Mucosa of descending colon (tissue), 3 donors: ENCODE measurements at regions not wholly inside any gene's neighbourhood (a gene's known extent, or its start where the extent isn't known, plus 50 kb on each side); places are given as distances from the start of the nearest gene placed in this dataset.

ENCODE experiments used
- ATAC-seq: fragments of 200-7000 bp; cut with Tn5 transposase; one replicate; pipeline ENCODE4 v1.9.1; 2020; ENCODE audit warnings: mild to moderate bottlenecking, moderate library complexity
- DNase-seq, 3 donors: peaks; one replicate each; pipeline ENCODE4 v3.0.0-alpha.2; 2020
- H3K36me3 ChIP-seq: fragments of 200-600 bp; one replicate; pipeline ENCODE4 v1.8.0; 2021; ENCODE audit warnings: low read depth, mild to moderate bottlenecking
- H3K4me1 ChIP-seq: fragments of 200-600 bp; one replicate; pipeline ENCODE4 v1.8.0; 2021; ENCODE audit warnings: low read depth, mild to moderate bottlenecking
- H3K4me3 ChIP-seq: fragments of 200-600 bp; one replicate; pipeline ENCODE4 v1.8.0; 2021; ENCODE audit warnings: mild to moderate bottlenecking
- H3K9me3 ChIP-seq: fragments of 200-600 bp; one replicate; pipeline ENCODE4 v1.8.0; 2021; ENCODE audit warnings: mild to moderate bottlenecking
- CTCF ChIP-seq: fragments of 200-600 bp; IDR thresholded peaks from one replicate; pipeline ENCODE4 v1.8.0; 2022; ENCODE audit warnings: antibody characterized with exemption, mild to moderate bottlenecking
- intact Hi-C, 2 donors: fragments of 100-400 bp; cut with DNase I in 1 of 2; cut with micrococcal nuclease in 1 of 2; formaldehyde crosslinking; loops; one replicate each; pipeline versions ENCODE4 v1.11.0 to v1.11.1; 2022; cut with DNase I, micrococcal nuclease
- donor health status: DM: no; HTN: no; CAD: no; lungs with moderate emphysema.
- donor health status: DM: no; HTN: no; CAD: no.
- donor health status: DM: no; HTN: yes; CAD: no.

GRCh38 chr14:98133806-98134205 is 1138.2 kb downstream of the BCL11B start:
- no peak for ATAC-seq
- Histone ChIP-seq H3K9me3 (no peaks in the 10 kb centered on the region), H3K4me3 (no peak overlapping the region), H3K36me3 (no peaks in the 10 kb centered on the region), H3K4me1 (no peaks in the 10 kb centered on the region)
- intact Hi-C loops: loop anchor here in 1 of 2 donors (10.0 kb wide), 1 partner anchor 1131 kb away; no protein-coding TSS in a partner anchor
- no peak for TF ChIP-seq CTCF
- DNase-seq: no peak

GRCh38 chr14:98136012-98136789 is 1135.8 kb downstream of the BCL11B start:
- ATAC-seq (peak; percentile 18), DNase-seq (no peak)
- TF ChIP-seq CTCF: no peak
- Histone ChIP-seq H3K4me1 (no peaks in the 10 kb centered on the region), H3K4me3 (no peak overlapping the region), H3K36me3 (no peaks in the 10 kb centered on the region), H3K9me3 (no peaks in the 10 kb centered on the region)
- intact Hi-C loops: loop anchor here in 1 of 2 donors (10.0 kb wide), 1 partner anchor 1129 kb away; no protein-coding TSS in a partner anchor

GRCh38 chr14:98137131-98138025 is 1134.6 kb downstream of the BCL11B start:
- Histone ChIP-seq H3K4me3 (no peak overlapping the region), H3K36me3 (no peaks in the 10 kb centered on the region), H3K9me3 (no peaks in the 10 kb centered on the region), H3K4me1 (no peaks in the 10 kb centered on the region)
- TF ChIP-seq CTCF: no peak
- DNase-seq (no peak), ATAC-seq (no peak)
- intact Hi-C loops: loop anchor here in 1 of 2 donors (10.0 kb wide), 1 partner anchor 1127 kb away; no protein-coding TSS in a partner anchor

GRCh38 chr14:98138666-98139065 is 1133.3 kb downstream of the BCL11B start:
- intact Hi-C loops: loop anchor here in 1 of 2 donors (10.0 kb wide), 1 partner anchor 1126 kb away; no protein-coding TSS in a partner anchor
- H3K4me3 ChIP-seq: no peak overlapping the region
- H3K9me3 ChIP-seq: no peaks in the 10 kb centered on the region
- ATAC-seq (peak; percentile 73), DNase-seq (peak in 1 of 3 donors; percentile 65)
- peak; percentile 50 for TF ChIP-seq CTCF
- no peaks in the 10 kb centered on the region for H3K36me3 ChIP-seq
- no peaks in the 10 kb centered on the region for H3K4me1 ChIP-seq

- H3K36me3 ChIP-seq: no peaks in the 10 kb centered on the region
- no peak overlapping the region for H3K4me3 ChIP-seq
- no peaks in the 10 kb centered on the region for H3K4me1 ChIP-seq
- intact Hi-C loops: no loop called here
- H3K9me3 ChIP-seq: no peaks in the 10 kb centered on the region
- DNase-seq (no peak), ATAC-seq (no peak)
- no peak for TF ChIP-seq CTCF
Observed at GRCh38 chr14:98140862-98141530, 1131.0 kb downstream of the BCL11B start.
